ENCODE measurements at regions not wholly inside any gene's neighbourhood (a gene's known extent, or its start where the extent isn't known, plus 50 kb on each side); places are given as distances from the start of the nearest gene placed in this dataset.

DNA sequence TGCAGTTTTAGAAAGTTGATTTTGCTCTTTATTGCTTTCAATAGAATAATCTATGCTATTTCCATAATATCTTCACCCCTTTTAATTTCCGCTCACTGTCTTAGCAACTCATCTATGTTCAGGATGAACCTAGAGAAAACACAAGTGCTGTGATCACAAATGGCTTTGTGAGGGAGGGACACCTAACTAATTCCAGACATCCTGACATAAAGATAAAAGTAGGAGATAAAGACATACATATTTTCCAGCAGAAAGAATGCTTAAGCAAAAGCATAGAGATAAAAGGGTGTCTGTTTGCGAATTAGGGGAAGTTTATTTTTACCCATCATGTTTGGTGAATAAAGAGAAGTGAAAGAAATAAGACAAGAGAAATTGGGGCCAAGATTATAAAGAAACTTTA, 254.2 kb downstream of the KCNJ2 start:
- Histone ChIP-seq H3K4me3 (no peak overlapping the region), H3K36me3 (no peaks in the 10 kb centered on the region), H3K27ac (no peak overlapping the region), H3K27me3 (no peaks in the 10 kb centered on the region), H3K9me3 (no peaks in the 10 kb centered on the region), H3K4me1 (ENCODE audit: insufficient read depth) (no peaks in the 10 kb centered on the region)
- intact Hi-C loops (cut with DNase I), result no loop called here
- WGBS, 3 donors, result 70 to 83% (median 72%) methylated on average over 2 of the region's 2 CpGs
- DNase-seq, result no peak
- no peak for TF ChIP-seq EP300 (IDR thresholded peaks at IDR 0.05)
- no peak for TF ChIP-seq POLR2A (IDR thresholded peaks at IDR 0.05)
- TF ChIP-seq, protein P1, sequence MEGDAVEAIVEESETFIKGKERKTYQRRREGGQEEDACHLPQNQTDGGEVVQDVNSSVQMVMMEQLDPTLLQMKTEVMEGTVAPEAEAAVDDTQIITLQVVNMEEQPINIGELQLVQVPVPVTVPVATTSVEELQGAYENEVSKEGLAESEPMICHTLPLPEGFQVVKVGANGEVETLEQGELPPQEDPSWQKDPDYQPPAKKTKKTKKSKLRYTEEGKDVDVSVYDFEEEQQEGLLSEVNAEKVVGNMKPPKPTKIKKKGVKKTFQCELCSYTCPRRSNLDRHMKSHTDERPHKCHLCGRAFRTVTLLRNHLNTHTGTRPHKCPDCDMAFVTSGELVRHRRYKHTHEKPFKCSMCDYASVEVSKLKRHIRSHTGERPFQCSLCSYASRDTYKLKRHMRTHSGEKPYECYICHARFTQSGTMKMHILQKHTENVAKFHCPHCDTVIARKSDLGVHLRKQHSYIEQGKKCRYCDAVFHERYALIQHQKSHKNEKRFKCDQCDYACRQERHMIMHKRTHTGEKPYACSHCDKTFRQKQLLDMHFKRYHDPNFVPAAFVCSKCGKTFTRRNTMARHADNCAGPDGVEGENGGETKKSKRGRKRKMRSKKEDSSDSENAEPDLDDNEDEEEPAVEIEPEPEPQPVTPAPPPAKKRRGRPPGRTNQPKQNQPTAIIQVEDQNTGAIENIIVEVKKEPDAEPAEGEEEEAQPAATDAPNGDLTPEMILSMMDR (IDR thresholded peaks at IDR 0.05), result no peak

DNA sequence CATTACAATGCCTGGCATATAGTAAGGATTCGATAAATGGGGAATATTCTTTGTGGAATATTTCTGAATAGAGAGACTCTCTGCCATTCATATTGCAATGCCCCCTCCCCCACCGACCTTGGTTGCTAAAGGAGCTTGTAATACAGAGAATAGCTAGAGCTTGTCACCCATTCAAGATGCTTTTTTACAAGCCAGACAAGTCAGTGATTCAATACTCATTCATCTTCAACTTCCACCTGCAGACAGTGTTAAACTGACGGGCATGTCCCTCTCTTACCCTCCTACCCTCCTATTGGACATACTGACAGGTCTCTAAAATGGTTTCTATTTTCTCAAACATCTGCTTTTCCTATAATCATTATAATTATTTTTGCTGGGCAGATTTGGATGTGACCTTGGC, 257.4 kb downstream of the KCNJ2 start:
- Histone ChIP-seq H3K36me3 (no peaks in the 10 kb centered on the region), H3K27me3 (no peaks in the 10 kb centered on the region), H3K4me1 (ENCODE audit: insufficient read depth) (no peaks in the 10 kb centered on the region), H3K9me3 (no peaks in the 10 kb centered on the region), H3K27ac (no peak overlapping the region), H3K4me3 (no peak overlapping the region)
- no peak for TF ChIP-seq EP300 (IDR thresholded peaks at IDR 0.05)
- no peak for TF ChIP-seq POLR2A (IDR thresholded peaks at IDR 0.05)
- TF ChIP-seq, protein P1 (IDR thresholded peaks at IDR 0.05), result no peak
- 58 to 73% (median 70%) methylated on average over 3 of the region's 3 CpGs for WGBS, 3 donors
- intact Hi-C loops (cut with DNase I), result loop anchor here in 1 of 4 donors (5.0 kb wide), 1 partner anchor 66 kb away; no protein-coding TSS in a partner anchor
- DNase-seq, result no peak

DNA sequence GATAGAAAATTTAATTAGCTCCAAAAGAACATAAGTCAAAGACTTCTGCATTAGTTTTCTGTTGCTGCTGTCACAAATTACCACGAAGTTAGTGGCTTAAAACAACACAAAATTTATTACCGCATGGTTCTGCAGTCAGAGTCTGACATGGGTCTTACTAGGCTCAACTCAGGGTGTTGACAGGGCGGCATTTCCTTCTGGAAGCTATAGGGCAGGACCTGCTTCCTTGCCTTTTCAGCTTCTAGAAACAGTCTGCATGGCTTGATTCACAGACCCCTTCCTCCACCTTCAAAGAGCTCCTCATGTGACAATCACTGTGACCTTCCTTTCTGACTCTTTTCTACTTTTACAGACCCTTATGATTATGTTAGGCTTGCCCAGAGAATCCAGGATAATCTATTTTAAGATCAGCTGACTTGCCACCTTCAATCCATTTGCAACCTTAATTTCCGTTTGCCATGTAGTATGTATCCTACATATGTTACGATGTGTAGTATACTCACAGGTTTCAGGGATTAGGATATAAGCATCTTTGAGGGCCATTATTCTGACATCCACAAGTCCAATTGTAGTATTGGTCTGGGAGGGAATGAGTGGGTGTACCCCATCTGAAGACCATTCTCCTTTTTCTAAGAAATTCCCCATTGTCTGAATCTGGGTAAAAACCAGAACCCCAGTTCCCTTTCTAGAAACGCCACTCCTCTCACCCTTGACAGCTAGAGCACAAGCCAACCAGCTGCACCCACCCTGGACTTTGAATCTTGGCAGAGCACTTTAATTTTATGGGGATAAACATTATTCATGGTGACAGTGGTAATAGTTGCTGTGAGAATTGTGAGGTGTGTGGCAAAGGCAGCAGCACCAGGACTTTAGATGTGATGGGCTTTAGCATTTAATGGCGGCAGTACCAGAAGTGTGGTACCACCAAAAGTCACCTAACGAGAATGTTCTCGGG, 265.5 kb downstream of the KCNJ2 start:
- Histone ChIP-seq H3K36me3 (no peaks in the 10 kb centered on the region), H3K27ac (no peak overlapping the region), H3K4me3 (no peak overlapping the region), H3K4me1 (ENCODE audit: insufficient read depth) (no peaks in the 10 kb centered on the region), H3K9me3 (no peaks in the 10 kb centered on the region), H3K27me3 (no peaks in the 10 kb centered on the region)
- no peak for DNase-seq
- 81 to 82% (median 82%) methylated on average over 9 of the region's 9 CpGs for WGBS, 3 donors
- TF ChIP-seq POLR2A (IDR thresholded peaks at IDR 0.05) (no peak), EP300 (IDR thresholded peaks at IDR 0.05) (no peak)
- TF ChIP-seq, protein P1 (IDR thresholded peaks at IDR 0.05), result no peak
- intact Hi-C loops (cut with DNase I), result no loop called here

DNA sequence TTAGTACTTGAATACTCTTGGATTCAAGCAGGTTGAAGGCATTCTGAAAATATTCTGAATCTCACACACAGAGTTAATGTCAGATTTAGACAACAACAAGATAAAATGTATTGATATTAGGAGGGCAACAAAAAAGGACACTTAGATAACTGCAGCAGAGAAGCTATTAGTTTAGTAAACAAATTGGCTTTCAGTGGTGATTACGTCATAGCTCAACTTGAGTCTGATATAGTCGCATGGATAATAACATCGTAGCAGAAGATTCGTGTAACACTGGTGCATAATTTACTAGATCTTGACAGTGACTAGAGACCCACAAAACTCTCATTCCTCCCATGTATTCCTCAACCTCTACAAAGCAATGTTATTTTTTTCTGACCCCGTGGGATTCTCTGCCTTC, 268.3 kb downstream of the KCNJ2 start:
- Histone ChIP-seq H3K27ac (no peak overlapping the region), H3K36me3 (no peaks in the 10 kb centered on the region), H3K4me3 (no peak overlapping the region), H3K9me3 (no peaks in the 10 kb centered on the region), H3K4me1 (ENCODE audit: insufficient read depth) (no peaks in the 10 kb centered on the region), H3K27me3 (no peaks in the 10 kb centered on the region)
- TF ChIP-seq EP300 (IDR thresholded peaks at IDR 0.05) (no peak), POLR2A (IDR thresholded peaks at IDR 0.05) (no peak)
- TF ChIP-seq, protein P1 (IDR thresholded peaks at IDR 0.05), result no peak
- 54 to 64% (median 63%) methylated on average over 5 of the region's 5 CpGs for WGBS, 3 donors
- intact Hi-C loops (cut with DNase I), result no loop called here
- DNase-seq, result no peak

All from ovary (tissue), 7 donors.